Hepatocyte (in vitro differentiated cells): ENCODE measurements at regions not wholly inside any gene's neighbourhood (a gene's known extent, or its start where the extent isn't known, plus 50 kb on each side); places are given as distances from the start of the nearest gene placed in this dataset.

ENCODE experiments used
- DNase-seq: peaks from one replicate; pipeline ENCODE4 v3.0.0-alpha.2; 2016; ENCODE audit warnings: low spot score
- H2AFZ ChIP-seq: fragments of 200-600 bp; sonication (generic); 2 replicates; pipeline ENCODE4 v1.6.0; 2016; ENCODE audit warnings: antibody characterized with exemption, mild to moderate bottlenecking
- H3K27ac ChIP-seq: fragments of 200-600 bp; sonication (generic); 2 replicates; pipeline ENCODE4 v1.5.1; 2016; ENCODE audit warnings: mild to moderate bottlenecking
- H3K27me3 ChIP-seq: fragments of 200-600 bp; sonication (generic); 2 replicates; pipeline ENCODE4 v1.6.1; 2016
- H3K36me3 ChIP-seq: fragments of 200-600 bp; sonication (generic); replicated peaks from 2 replicates; pipeline ENCODE4 v1.5.1; 2016; ENCODE audit warnings: low read depth; ENCODE audit not compliant: insufficient read depth
- H3K4me1 ChIP-seq: fragments of 200-600 bp; sonication (generic); 2 replicates; pipeline ENCODE4 v1.5.1; 2016; ENCODE audit warnings: mild to moderate bottlenecking, moderate library complexity; ENCODE audit not compliant: insufficient read depth
- H3K4me2 ChIP-seq: fragments of 200-600 bp; sonication (generic); 2 replicates; pipeline ENCODE4 v1.6.0; 2016
- H3K4me3 ChIP-seq: fragments of 200-600 bp; sonication (generic); 2 replicates; pipeline ENCODE4 v1.5.1; 2016; ENCODE audit warnings: mild to moderate bottlenecking
- H3K79me2 ChIP-seq: fragments of 200-600 bp; sonication (generic); 2 replicates; pipeline ENCODE4 v1.6.0; 2017; ENCODE audit warnings: mild to moderate bottlenecking
- H3K9me2 ChIP-seq: fragments of 200-600 bp; sonication (generic); replicated peaks from 2 replicates; pipeline ENCODE4 v1.6.0; 2017; ENCODE audit warnings: mild to moderate bottlenecking; ENCODE audit not compliant: insufficient read depth
- H3K9me3 ChIP-seq: fragments of 200-600 bp; sonication (generic); 2 replicates; pipeline ENCODE4 v1.5.1; 2016; ENCODE audit warnings: low read depth, mild to moderate bottlenecking
- H4K20me1 ChIP-seq: fragments of 200-600 bp; sonication (generic); 2 replicates; pipeline ENCODE4 v1.6.0; 2016; ENCODE audit warnings: mild to moderate bottlenecking; ENCODE audit not compliant: insufficient read depth, poor library complexity, severe bottlenecking
- CTCF ChIP-seq: fragments of 200-600 bp; sonication (generic); IDR thresholded peaks from 2 replicates; pipeline ENCODE4 v1.5.1; 2016; ENCODE audit warnings: antibody characterized with exemption, mild to moderate bottlenecking; ENCODE audit not compliant: poor library complexity
- EZH2 ChIP-seq: fragments of 200-600 bp; sonication (generic); IDR thresholded peaks from 2 replicates; pipeline ENCODE4 v1.6.1; 2016; ENCODE audit warnings: antibody characterized with exemption, mild to moderate bottlenecking, borderline replicate concordance
- EZH2phosphoT487 ChIP-seq: fragments of 200-600 bp; sonication (generic); IDR thresholded peaks from one replicate; pipeline ENCODE4 v1.6.1; 2018; ENCODE audit warnings: antibody characterized with exemption, mild to moderate bottlenecking, low read depth, moderate library complexity; ENCODE audit not compliant: unreplicated experiment, severe bottlenecking
- WGBS: methylation state at CpG from one replicate; pipeline ENCODE4 v1.1.6; 2016; ENCODE audit warnings: low lambda C conversion rate; ENCODE audit errors: missing lambda C conversion rate; 5-methylcytosine and 5-hydroxymethylcytosine counted together

DNA sequence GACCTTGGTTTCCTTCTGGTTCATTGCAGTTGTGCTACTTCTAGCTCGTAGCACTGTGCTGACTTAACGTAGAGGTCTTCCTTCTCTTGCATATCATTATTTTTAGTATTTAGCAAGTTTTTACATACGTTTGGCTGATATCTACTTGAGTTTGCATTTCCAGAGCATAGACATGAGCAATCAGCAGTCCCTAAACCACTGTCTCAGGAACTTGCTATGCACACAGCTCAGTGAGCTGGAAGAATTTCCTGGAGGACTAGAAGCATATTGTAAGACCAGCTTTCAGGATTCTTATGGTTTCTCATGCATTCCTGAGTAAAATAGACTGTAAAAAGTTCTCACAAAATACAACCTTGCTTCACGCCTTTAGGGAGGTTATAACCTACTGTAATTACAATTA lies 226.7 kb upstream of the PDGFD start:
- Histone ChIP-seq H3K36me3 (no peaks in the 10 kb centered on the region), H3K4me2 (no peak overlapping the region), H3K4me1 (no peaks in the 10 kb centered on the region), H4K20me1 (no peaks in the 10 kb centered on the region), H3K27ac (no peak overlapping the region), H3K27me3 (no peaks in the 10 kb centered on the region), H3K9me2 (no peaks in the 10 kb centered on the region), H2AFZ (no peak overlapping the region), H3K79me2 (no peaks in the 10 kb centered on the region), H3K4me3 (no peak overlapping the region), H3K9me3 (no peaks in the 10 kb centered on the region)
- DNase-seq: no peak
- 89% methylated on average over 4 of the region's 4 CpGs for WGBS
- no peak for TF ChIP-seq EZH2
- TF ChIP-seq EZH2phosphoT487: no peak
- no peak for TF ChIP-seq CTCF

DNA sequence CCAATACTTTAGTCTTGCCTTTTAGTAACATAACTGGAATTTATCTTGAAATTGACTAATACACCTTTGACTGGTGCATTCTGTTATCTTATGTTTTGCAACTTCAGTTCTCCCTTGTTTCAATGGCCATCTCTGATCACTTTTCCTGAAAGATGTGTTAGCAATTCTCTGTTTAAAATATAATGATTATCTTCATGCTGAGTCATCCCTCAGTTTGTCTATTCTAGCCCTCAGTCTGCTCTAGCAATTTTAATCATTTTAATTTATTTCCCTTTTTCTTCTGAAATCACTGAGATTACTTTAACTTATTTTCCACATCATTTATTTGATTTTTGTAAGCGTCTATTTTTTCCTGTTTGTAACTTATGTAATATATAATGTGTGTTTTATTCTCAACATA lies 221.9 kb upstream of the PDGFD start:
- Histone ChIP-seq H3K4me3 (no peak overlapping the region), H3K9me2 (no peaks in the 10 kb centered on the region), H3K27ac (no peak overlapping the region), H3K27me3 (no peaks in the 10 kb centered on the region), H3K4me1 (no peaks in the 10 kb centered on the region), H3K9me3 (no peaks in the 10 kb centered on the region), H4K20me1 (no peaks in the 10 kb centered on the region), H2AFZ (no peak overlapping the region), H3K4me2 (no peak overlapping the region), H3K79me2 (no peaks in the 10 kb centered on the region), H3K36me3 (no peaks in the 10 kb centered on the region)
- DNase-seq: no peak
- WGBS: 92% methylated on average over 1 of the region's 1 CpG
- TF ChIP-seq EZH2phosphoT487 (no peak), EZH2 (no peak), CTCF (no peak)

DNA sequence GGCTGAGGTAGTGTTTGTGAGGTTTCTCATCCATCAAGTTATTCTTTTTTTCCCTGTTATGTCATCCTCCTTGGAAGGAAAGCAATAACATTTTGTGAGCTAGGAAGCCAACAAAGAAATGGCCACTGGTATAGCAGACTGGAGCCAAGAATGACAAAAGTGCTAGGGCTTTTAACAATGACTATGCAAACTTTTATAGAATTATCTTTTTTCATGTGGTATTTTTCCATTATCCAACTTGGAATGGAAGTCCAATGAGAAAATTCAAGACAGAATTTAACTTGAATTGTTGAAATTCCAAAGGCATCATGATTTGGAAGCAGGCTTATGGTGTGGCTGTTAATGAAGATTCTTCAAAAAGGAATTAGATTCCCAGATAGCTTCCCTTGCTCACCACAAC lies 216.4 kb upstream of the PDGFD start:
- no peak for TF ChIP-seq EZH2phosphoT487
- no peak for TF ChIP-seq CTCF
- H2AFZ ChIP-seq: no peak overlapping the region

GRCh38 chr11:104372111-104372510 lies 208.2 kb upstream of the PDGFD start:
- no peak overlapping the region for H3K4me2 ChIP-seq

More for the DNA sequence above, 216.4 kb upstream of the PDGFD start:
- H3K4me2 ChIP-seq: no peak overlapping the region
- no peaks in the 10 kb centered on the region for H3K4me1 ChIP-seq
- no peak overlapping the region for H3K27ac ChIP-seq
- H3K36me3 ChIP-seq: no peaks in the 10 kb centered on the region
- no peaks in the 10 kb centered on the region for H3K27me3 ChIP-seq
- no peaks in the 10 kb centered on the region for H4K20me1 ChIP-seq
- DNase-seq: no peak
- H3K9me2 ChIP-seq: no peaks in the 10 kb centered on the region
- no peaks in the 10 kb centered on the region for H3K79me2 ChIP-seq
- H3K4me3 ChIP-seq: no peak overlapping the region
- no peaks in the 10 kb centered on the region for H3K9me3 ChIP-seq

More at GRCh38 chr11:104372111-104372510, 208.2 kb upstream of the PDGFD start:
- Histone ChIP-seq H3K4me3 (no peak overlapping the region), H2AFZ (no peak overlapping the region), H3K9me3 (no peaks in the 10 kb centered on the region), H3K4me1 (no peaks in the 10 kb centered on the region), H3K27me3 (no peaks in the 10 kb centered on the region), H3K9me2 (no peaks in the 10 kb centered on the region), H3K36me3 (no peaks in the 10 kb centered on the region), H4K20me1 (no peaks in the 10 kb centered on the region), H3K79me2 (no peaks in the 10 kb centered on the region), H3K27ac (no peak overlapping the region)
- no peak for DNase-seq
- TF ChIP-seq EZH2phosphoT487 (no peak), CTCF (no peak), EZH2 (no peak)
- 82% methylated on average over 3 of the region's 3 CpGs for WGBS
